Small intestine (tissue), 7 donors: ENCODE measurements at regions not wholly inside any gene's neighbourhood (a gene's known extent, or its start where the extent isn't known, plus 50 kb on each side); places are given as distances from the start of the nearest gene placed in this dataset.

Source experiments
- DNase-seq, 2 donors: peaks; one replicate each; pipeline versions ENCODE4 v3.0.0 to v3.0.0-alpha.2; 2013
- FAIRE-seq: peaks from 2 replicates; lab custom pipeline; 2012; peaks lifted over from hg19 to GRCh38; lab: Jason Lieb, UNC
- H3K27ac ChIP-seq, 3 donors: one replicate each; pipeline ENCODE4 v1.5.1; 2013; ENCODE audit warnings: low read length in 2 of 3, mild to moderate bottlenecking in 2 of 3, control low read depth in 1 of 3, inconsistent platforms in 1 of 3, low read depth in 1 of 3, moderate library complexity in 1 of 3
- H3K27me3 ChIP-seq, 3 donors: one replicate each; pipeline ENCODE4 v1.6.1; 2013; ENCODE audit warnings: low read length in 3 of 3, inconsistent platforms in 1 of 3; ENCODE audit not compliant: control insufficient read depth in 3 of 3, insufficient read depth in 3 of 3
- H3K36me3 ChIP-seq, 3 donors: one replicate each; pipeline ENCODE4 v1.6.1; 2013; ENCODE audit warnings: low read length in 3 of 3, inconsistent platforms in 1 of 3, low read depth in 1 of 3, mild to moderate bottlenecking in 1 of 3, moderate library complexity in 1 of 3; ENCODE audit not compliant: control insufficient read depth in 3 of 3, insufficient read depth in 2 of 3
- H3K4me1 ChIP-seq, 3 donors: one replicate each; pipeline ENCODE4 v1.6.1; 2013; ENCODE audit warnings: low read length in 2 of 3, inconsistent platforms in 1 of 3, low read depth in 1 of 3, mild to moderate bottlenecking in 1 of 3, moderate library complexity in 1 of 3; ENCODE audit not compliant: control insufficient read depth in 3 of 3, insufficient read depth in 2 of 3
- H3K4me3 ChIP-seq, 3 donors: one replicate each; pipeline ENCODE4 v1.5.1; 2013; ENCODE audit warnings: low read length in 3 of 3, control low read depth in 1 of 3, inconsistent platforms in 1 of 3, low read depth in 1 of 3, mild to moderate bottlenecking in 1 of 3, moderate library complexity in 1 of 3
- H3K9me3 ChIP-seq, 2 donors: one replicate each; pipeline ENCODE4 v1.6.1; 2013; ENCODE audit warnings: low read depth in 1 of 2, low read length in 1 of 2; ENCODE audit not compliant: control insufficient read depth in 2 of 2, insufficient read depth in 1 of 2
- WGBS, 3 donors: extraction: QIAGEN DNeasy Blood & Tissue Kit; methylation state at CpG; one replicate each; pipeline ENCODE4 v1.1.7; 2013; 5-methylcytosine and 5-hydroxymethylcytosine counted together
- donor health status: healthy with polysubstance abuse.
- donor health status: control.
- donor health status: control.
- donor health status: Bipolar disorder and iron deficiency.
- donor health status: healthy.

DNA sequence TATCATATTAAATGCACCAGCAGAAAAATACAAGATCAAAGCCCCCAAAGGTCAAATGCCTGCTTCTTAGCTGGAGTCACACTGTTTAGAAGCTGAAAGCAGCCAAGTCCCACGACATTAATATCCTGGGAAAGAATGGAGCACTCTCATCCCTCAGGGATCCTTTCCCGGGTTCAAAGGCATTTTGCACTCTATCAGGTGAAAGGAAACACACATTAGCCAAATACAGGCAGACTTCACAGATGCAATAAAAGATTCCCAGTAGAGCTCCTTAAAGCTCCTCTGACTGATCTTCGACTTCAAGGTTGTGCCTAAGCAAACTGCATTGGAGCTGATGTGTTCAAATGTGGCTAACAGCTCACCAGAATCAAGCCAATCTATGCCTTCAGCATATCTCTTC lies 158.4 kb downstream of the RNF152 start:
- Histone ChIP-seq H3K27me3 (no peaks in the 10 kb centered on the region), H3K27ac (peak overlapping the region in 1 of 3 donors; percentile 9), H3K36me3 (no peaks in the 10 kb centered on the region), H3K4me3 (no peak overlapping the region), H3K9me3 (no peaks in the 10 kb centered on the region), H3K4me1 (peaks cover 17 to 38% (median 23%) of the 10 kb centered on the region in 3 donors)
- WGBS, 3 donors, result 19 to 42% (median 37%) methylated on average over 3 of the region's 3 CpGs
- FAIRE-seq (no peak), DNase-seq (no peak)

DNA sequence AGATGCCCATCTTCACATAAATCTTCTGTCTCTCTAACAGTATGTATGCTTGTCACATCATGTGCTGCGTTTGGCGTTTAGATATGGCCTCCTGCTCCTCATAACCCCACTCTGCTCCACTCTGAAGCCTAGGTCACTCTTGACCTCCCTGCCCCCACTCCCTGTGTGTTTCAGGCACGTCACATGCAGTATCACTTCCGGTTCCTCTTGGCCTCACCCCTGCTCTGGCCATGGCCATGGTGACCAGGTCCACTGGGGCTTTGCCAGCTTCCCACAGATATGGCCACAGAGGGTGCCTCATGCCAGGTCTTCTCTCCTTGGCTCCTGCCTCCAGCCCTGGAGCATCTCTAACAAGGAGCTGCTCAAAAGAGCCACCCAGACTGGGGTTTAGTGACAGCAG lies 160.0 kb downstream of the RNF152 start:
- H3K36me3 ChIP-seq, result no peaks in the 10 kb centered on the region
- H3K4me3 ChIP-seq, result no peak overlapping the region
- no peaks in the 10 kb centered on the region for H3K27me3 ChIP-seq
- peak overlapping the region in 1 of 3 donors; percentile 79 for H3K27ac ChIP-seq
- H3K4me1 ChIP-seq, result peaks cover 13 to 27% (median 21%) of the 10 kb centered on the region in 3 donors
- H3K9me3 ChIP-seq, result no peaks in the 10 kb centered on the region
- WGBS, 3 donors, result 73 to 78% (median 77%) methylated on average over 4 of the region's 4 CpGs
- DNase-seq (no peak), FAIRE-seq (no peak)

DNA sequence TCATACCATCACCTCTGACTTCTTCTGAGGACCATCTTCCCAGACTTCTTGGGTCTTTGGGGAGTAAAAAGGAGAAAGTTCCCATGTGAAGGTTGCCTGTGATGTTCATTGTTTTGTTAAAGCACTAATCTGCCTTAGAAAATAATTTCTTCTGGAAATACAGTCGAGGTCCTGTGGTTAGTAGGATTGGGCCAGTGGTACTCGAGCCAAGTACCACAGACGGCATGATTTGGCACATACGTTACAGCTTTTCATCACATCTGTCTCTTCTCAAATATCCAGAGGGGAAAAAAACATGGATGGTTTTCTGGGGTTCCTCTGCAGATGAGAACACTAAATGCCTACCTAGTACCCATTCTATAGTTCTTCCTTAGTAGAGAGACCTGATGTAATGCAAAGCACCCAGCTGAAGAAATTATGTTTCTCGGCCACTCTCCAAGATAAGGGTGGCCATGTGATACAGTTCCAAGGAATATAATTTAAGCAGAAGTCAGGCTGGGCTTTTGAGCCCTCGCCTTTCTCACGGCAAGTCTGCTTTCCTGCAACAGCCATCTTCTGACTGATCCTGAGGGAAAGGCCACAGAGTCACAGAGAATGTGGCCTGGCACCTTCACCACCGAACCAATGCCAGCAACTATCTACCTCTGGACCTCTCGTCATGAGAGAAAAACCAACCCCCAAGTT lies 161.0 kb downstream of the RNF152 start:
- 74 to 88% (median 81%) methylated on average over 9 of the region's 9 CpGs for WGBS, 3 donors
- FAIRE-seq, result no peak

DNA sequence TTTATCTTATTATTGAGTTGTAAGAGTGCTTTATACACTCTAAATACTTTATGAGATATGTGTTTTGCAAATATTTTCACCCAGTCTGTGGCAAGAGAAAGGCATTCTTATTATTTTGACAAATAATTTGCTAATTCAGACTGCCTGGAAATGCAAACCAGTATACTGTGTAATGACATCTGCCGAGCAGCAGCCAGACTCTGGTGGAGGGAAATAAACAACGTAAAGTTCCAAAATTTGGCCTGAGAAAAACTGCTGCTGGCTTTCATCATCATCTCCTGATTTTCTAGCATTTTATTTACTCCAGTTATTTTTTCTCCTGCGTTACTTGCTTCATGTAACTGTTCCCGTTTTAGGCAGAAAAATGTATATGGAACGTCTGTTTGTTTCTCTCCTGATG lies 161.6 kb downstream of the RNF152 start:
- Histone ChIP-seq H3K27me3 (no peaks in the 10 kb centered on the region), H3K9me3 (peaks cover 0 to 2% of the 10 kb centered on the region in 2 donors), H3K36me3 (no peaks in the 10 kb centered on the region), H3K27ac (peak overlapping the region in 1 of 3 donors; percentile 1), H3K4me3 (no peak overlapping the region), H3K4me1 (peaks cover 8 to 17% (median 17%) of the 10 kb centered on the region in 3 donors)
- FAIRE-seq, result no peak
- no peak for DNase-seq
- 49 to 89% (median 69%) methylated on average over 5 of the region's 5 CpGs for WGBS, 3 donors

More for the DNA sequence above, 161.0 kb downstream of the RNF152 start:
- no peak overlapping the region for H3K4me3 ChIP-seq
- no peaks in the 10 kb centered on the region for H3K27me3 ChIP-seq
- H3K36me3 ChIP-seq, result no peaks in the 10 kb centered on the region
- peaks cover 11 to 23% (median 21%) of the 10 kb centered on the region in 3 donors for H3K4me1 ChIP-seq
- peak overlapping the region in 1 of 3 donors; percentile 34 for H3K27ac ChIP-seq
- no peak for DNase-seq
- no peaks in the 10 kb centered on the region for H3K9me3 ChIP-seq

DNA sequence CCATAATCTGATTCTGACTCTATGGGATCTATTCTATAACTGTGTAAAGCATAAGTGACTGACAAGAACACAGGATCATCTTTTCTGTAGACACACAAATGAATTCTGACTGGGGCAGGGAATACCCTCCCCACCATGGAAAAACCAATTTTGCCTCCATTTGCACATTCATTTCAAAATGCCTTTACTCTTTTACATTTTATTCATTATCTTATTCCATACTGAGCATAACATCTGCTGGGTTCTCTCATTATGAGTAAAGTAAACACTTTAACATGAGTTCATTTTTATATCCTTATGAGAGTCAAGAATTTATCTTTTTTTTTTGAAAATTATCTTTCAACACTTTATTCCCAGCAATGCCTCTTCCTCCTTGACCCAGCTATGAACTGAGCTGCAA lies 163.5 kb downstream of the RNF152 start:
- no peak overlapping the region for H3K4me3 ChIP-seq
- H3K9me3 ChIP-seq, result peaks cover 0 to 4% of the 10 kb centered on the region in 2 donors
- FAIRE-seq, result no peak
- H3K27me3 ChIP-seq, result no peaks in the 10 kb centered on the region
- H3K27ac ChIP-seq, result no peak overlapping the region
- no peaks in the 10 kb centered on the region for H3K36me3 ChIP-seq
- DNase-seq, result no peak
- H3K4me1 ChIP-seq, result peaks cover 2 to 11% (median 4%) of the 10 kb centered on the region in 3 donors

DNA sequence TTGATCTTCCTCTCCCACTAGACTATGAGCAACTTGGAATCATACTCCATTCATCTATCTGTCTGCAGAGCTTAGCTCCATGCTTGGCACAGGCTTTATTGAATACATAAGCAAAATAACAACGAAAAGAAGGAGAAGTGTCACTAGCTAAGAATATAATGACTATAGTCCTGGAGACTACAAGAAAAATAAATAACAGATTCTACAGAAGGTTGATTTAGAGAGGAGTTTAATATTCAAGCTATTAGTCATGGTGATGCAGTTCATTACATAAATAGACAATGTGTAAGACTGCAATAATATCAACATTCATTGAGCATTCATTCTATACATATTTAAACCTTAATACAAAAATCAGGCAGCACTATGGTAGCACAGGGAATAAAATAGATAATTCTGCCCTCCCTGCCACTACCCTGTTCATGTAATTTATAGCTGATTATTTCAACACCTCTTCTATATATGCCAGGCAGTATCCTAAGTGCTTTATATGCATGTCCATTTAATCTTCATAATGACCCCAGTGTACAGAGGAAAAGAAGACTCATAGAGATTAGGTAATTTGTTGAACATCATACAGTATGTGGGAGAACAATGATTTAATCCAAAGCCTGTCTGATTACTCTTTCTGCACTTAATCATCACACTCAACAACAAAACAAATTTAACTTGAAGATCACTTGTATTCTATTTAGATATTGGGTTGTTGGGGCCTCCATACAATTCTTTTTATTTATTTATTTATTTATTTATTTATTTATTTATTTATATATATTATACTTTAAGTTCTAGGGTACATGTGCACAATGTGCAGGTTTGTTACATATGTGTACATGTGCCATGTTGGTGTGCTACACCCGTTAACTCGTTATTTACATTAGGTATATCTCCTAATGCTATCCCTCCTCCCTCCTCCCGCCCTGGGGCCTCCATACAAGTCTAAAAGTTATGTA lies 165.3 kb downstream of the RNF152 start:
- peaks cover 0 to 4% of the 10 kb centered on the region in 2 donors for H3K9me3 ChIP-seq
- no peak for FAIRE-seq
- no peak for DNase-seq
- peaks cover 0 to 5% (median 0%) of the 10 kb centered on the region in 3 donors for H3K4me1 ChIP-seq
- no peaks in the 10 kb centered on the region for H3K36me3 ChIP-seq
- 83 to 93% (median 83%) methylated on average over 4 of the region's 4 CpGs for WGBS, 3 donors
- H3K27me3 ChIP-seq, result no peaks in the 10 kb centered on the region
- no peak overlapping the region for H3K27ac ChIP-seq
- no peak overlapping the region for H3K4me3 ChIP-seq

DNA sequence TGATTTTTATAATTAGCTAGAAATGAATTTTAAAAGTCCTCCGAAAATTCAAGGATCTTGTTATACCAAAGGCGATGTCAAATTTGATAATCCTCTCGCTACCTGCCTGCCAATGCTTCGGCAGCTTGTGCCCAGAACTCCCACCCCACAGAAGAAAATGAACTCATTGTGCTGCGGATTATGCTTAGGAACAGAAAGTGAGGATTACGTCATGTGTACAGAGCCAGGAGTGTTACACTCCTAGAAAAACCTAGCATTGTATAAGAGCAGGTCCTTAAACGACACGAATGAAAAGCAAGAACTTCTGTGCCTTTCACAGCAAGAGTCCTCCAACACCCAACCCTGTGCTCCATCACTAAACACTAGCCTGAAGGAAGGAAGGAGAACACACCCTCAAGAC lies 168.3 kb downstream of the RNF152 start:
- Histone ChIP-seq H3K4me3 (no peak overlapping the region), H3K36me3 (no peaks in the 10 kb centered on the region), H3K4me1 (peaks cover 0 to under 1% (median 0%) of the 10 kb centered on the region in 3 donors), H3K27ac (no peak overlapping the region), H3K9me3 (peaks cover 0 to 4% of the 10 kb centered on the region in 2 donors), H3K27me3 (no peaks in the 10 kb centered on the region)
- DNase-seq, result no peak
- WGBS, 3 donors, result 86 to 95% (median 87%) methylated on average over 8 of the region's 8 CpGs
- FAIRE-seq, result no peak

DNA sequence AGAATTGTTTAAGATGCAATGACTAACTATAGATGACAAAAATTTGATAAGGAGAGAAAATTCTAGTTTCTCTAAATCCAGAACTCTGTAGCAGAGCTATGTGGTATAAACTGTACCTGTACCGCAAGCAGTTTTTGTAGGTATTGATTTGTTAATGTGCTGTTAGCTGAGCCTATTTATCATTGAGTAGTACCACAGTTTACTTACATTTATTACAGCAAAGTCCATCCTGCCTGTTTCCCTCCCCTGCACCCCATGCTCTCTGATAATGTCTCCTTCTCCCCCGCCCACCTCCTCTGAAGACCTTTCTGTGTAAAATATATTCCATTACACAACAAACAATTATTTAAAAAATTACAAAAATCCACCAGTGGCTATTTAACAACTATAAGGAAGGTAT lies 170.6 kb downstream of the RNF152 start:
- no peaks in the 10 kb centered on the region for H3K4me1 ChIP-seq
- H3K27me3 ChIP-seq, result no peaks in the 10 kb centered on the region
- FAIRE-seq (no peak), DNase-seq (no peak)
- peaks cover 0 to 4% of the 10 kb centered on the region in 2 donors for H3K9me3 ChIP-seq
- no peak overlapping the region for H3K27ac ChIP-seq
- no peak overlapping the region for H3K4me3 ChIP-seq
- no peaks in the 10 kb centered on the region for H3K36me3 ChIP-seq
- 46 to 72% (median 56%) methylated on average over 2 of the region's 2 CpGs for WGBS, 3 donors
